Activated CD8-positive, alpha-beta memory T cell treated with anti-CD3 and anti-CD28 coated beads for 36 hours (primary cell): ENCODE measurements at regions not wholly inside any gene's neighbourhood (a gene's known extent, or its start where the extent isn't known, plus 50 kb on each side); places are given as distances from the start of the nearest gene placed in this dataset.

Experiments used
- CTCF ChIA-PET: fragments of 350-600 bp; sonication (Branson Sonifier 250); formaldehyde crosslinking; loops from one replicate; lab custom pipeline; 2021; ENCODE audit warnings: antibody characterized with exemption; lab: Charles Lee
- POLR2A ChIA-PET: fragments of 350-600 bp; sonication (Branson Sonifier 250); formaldehyde crosslinking; loops from one replicate; lab custom pipeline; 2021; ENCODE audit warnings: antibody characterized with exemption; lab: Charles Lee

DNA sequence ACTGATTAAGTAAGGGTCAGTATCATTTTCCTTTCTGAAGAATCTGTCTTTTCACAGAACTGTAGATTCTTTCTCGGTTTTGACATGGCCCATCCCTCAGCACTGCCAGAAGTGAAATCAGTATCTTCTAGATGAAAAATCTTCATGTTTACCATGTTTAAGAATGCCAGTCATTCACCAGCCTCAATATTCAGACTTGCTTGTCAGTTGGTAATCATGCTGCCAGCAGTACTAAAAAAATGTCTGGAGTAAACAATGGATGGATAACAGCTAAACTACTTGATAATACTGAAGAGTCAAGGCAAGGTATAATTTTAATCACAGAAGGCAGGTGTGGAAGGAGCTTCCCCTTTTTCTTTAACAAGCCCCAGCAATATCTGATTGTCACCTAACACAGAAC is 306.8 kb upstream of the DMAC1 start:
- CTCF ChIA-PET: no interaction called here
- POLR2A ChIA-PET: no interaction called here

GRCh38 chr9:8101607-8102006 is 302.0 kb upstream of the DMAC1 start:
- CTCF ChIA-PET: no interaction called here
- POLR2A ChIA-PET: no interaction called here

DNA sequence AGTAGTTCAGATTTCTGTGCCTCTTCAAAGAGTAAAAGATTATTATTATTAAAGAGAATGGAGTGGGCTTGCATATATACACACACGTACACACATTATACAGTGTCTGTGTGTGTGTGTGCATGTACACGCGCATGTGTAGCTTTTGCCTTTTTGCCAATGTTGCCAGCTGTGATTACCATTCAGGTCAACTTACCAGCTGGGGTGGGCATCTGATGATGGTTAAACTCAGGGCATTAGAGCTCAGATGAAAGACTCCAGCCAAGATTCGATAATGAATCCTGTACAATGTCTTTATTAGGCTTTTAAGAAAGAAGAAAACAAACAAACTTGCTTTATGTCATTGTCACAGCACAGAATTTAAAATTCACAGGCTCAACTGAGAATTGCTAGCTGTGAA is 296.5 kb upstream of the DMAC1 start:
- ChIA-PET POLR2A (no interaction called here), CTCF (no interaction called here)

DNA sequence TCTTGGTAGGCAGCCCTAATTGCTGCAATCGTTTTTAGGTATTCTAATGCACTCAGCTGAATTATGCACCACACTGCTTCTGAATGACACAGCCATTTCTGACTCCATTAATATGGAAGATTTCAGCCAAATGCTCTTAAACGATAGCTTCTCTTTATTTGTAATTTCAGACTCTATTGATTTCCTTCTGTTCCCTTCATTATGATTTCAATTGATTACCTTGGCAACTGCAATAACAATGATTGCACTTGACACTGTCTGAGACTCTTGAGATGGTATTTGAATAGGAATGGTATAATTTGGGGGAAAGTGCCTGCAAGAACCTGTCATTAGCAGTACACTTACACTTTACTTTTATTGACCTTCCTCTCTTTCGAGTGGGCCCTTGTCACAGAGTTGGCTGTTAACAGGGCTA is 296.1 kb upstream of the DMAC1 start:
- ChIA-PET CTCF (no interaction called here), POLR2A (no interaction called here)

GRCh38 chr9:8088477-8088876 is 288.9 kb upstream of the DMAC1 start:
- CTCF ChIA-PET: no interaction called here
- POLR2A ChIA-PET: no interaction called here

DNA sequence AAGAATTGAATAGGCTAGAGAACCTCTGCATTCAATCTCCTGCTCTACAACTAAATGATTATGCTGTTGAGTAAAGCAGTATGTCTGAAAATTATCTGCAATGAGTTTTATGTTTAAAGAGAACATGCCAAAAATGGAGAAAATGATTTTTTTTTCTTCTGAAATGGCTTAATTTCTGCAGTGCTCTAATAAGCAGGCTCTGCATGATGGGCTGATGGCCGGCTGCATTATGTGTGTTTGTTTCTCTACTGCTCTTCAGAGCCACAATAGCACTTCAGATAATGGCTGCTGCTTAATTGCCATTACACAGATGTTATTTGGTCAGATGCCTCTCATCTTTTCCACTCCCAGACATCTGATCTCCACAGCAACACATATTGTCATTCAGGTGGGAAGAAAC is 286.4 kb upstream of the DMAC1 start:
- CTCF ChIA-PET: no interaction called here
- POLR2A ChIA-PET: interaction anchor here (0.6 kb wide), 1 partner anchor 394 kb away, joined by 3 read pairs; no protein-coding TSS in a partner anchor

DNA sequence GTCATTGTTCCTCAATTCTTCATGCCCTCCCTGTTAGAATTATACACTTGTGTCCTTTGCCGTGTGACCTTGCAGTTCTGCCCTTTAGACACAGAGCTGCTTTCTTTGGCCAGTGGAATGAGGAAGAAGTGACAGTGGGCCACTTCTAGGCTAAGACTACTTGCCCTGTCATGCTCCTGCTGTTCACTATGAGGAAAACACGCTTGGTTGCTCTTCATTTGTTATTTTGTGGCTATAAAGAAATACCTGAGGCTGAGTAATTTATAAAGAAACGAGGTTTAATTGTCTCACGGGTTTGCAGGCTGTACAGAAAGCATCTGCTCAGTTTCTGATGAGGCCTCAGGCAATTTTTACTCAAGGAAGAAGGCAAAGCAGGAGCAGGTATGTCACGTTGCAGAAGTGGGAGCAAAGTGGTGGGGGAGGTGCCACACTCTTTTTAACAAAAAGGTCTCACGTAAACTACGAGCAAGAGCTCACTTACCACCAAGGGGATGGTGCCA is 279.1 kb upstream of the DMAC1 start:
- ChIA-PET CTCF (no interaction called here), POLR2A (no interaction called here)

DNA sequence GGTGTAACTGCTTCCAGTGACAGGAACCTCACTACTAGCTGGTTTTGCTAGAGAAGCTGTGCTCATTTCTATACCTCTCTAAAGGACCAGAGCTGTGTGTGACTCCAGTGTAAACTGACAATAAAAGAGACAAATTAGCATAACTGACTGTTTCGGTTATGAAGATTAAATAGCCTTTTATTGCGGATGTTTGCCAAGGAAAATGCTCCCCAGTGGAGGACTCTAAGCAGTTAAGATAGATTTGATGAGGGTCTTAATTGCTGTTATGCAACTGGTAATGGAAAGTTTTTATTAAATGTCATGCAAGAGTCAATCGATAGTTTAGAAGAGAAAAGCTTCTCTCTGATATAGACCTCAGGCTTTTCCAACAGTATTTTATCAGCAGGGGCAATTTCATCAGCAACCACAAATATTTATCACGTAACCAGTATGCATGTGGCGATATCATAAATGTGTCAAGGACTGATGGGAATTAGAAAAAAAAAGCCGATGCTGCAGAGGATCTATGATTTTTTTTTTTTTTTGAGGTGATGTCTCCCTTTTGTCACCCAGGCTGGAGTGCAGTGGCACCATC is 275.2 kb upstream of the DMAC1 start:
- POLR2A ChIA-PET: no interaction called here
- CTCF ChIA-PET: interaction anchor here (0.5 kb wide), 1 partner anchor 1216 kb away, joined by 3 read pairs; no protein-coding TSS in a partner anchor

GRCh38 chr9:8071445-8071798 is 271.8 kb upstream of the DMAC1 start:
- CTCF ChIA-PET: no interaction called here
- POLR2A ChIA-PET: no interaction called here

DNA sequence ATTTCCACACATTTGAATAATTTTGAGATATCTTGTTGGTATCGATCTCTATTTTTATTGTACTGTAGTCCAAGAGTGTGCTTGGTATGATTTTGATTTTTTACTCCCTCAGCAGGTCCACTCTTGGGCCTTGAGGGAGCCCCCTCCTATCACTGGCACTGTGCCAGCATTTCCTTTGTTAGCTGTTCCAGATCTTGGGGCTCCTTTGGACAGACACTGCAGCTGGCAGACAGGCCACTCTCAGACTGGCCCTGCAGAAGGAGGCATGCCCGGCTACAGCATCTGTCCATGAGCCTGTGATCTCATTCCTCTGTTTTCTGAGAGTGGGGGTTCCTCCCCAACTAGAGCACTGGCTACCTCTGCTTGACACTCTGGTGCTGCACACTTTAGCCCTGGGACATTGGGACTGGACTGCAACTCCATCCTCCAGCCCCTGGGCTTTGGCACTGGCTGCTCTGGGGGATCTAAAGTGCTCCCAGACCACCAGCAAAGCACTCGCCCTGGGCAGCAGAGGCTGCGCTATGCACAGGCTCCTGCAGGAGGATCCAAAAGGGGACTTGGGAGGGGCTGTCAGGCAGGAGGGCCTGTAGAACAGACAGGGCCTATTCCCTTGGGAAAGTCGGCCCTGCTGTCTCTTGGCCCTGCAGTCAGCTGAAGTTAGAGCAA is 271.3 kb upstream of the DMAC1 start:
- POLR2A ChIA-PET: no interaction called here

DNA sequence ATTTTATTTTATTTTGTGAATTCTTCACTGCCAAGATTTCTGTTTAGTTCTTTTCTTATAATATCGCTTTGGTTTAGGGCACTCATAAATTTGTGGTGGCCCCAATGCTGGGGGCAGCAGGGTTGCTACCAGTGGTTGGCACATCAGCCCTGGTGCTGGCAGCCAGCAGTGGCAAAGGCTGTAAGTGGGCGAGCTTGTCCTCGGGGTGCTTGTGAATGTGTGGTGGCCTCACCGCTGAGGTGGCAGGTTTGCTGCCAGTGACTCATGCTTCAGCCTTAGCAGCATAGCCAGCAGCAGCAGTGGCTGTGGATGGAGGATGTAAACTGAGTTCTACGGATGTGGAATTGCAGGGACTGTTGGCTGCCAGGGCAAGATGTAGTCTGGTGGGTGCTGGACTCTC is 262.9 kb upstream of the DMAC1 start:
- CTCF ChIA-PET: no interaction called here
- POLR2A ChIA-PET: no interaction called here

More for the DNA sequence above, 271.3 kb upstream of the DMAC1 start:
- CTCF ChIA-PET: no interaction called here

GRCh38 chr9:8053501-8053900 is 253.9 kb upstream of the DMAC1 start:
- ChIA-PET POLR2A (no interaction called here), CTCF (no interaction called here)

- POLR2A ChIA-PET: no interaction called here
- CTCF ChIA-PET: no interaction called here
Measured at GRCh38 chr9:8052991-8053390, 253.4 kb upstream of the DMAC1 start.

- ChIA-PET POLR2A (no interaction called here), CTCF (no interaction called here)
Measured at GRCh38 chr9:8037745-8038144, 238.2 kb upstream of the DMAC1 start.

DNA sequence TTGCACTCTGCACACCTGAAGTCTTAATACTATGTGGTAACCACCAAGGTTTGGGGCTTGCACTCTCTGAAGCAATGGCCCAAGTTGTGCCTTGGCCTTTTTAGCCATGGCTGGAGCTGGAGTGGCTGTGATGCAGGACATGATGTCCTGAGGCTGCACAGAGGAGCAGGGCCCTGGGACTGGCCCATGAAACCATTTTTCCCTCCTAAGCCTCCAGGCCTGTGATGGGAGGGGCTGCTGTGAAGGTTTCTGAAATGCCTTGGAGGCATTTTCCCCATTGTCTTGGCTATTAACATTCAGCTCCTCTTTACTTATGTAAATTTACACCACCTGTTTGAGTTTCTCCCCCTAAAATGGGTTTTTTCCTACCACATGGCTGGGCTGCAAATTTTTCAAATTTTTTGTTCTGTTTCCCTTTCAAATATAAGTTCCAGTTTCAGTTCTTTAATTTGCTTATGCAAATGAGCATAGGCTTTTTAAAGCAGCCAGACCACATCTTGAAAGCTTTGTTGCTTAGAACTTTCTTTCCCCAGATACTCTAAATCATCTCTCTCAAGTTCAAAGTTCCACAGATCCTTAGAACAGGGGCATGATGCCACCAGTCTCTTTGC is 237.4 kb upstream of the DMAC1 start:
- POLR2A ChIA-PET: no interaction called here
- CTCF ChIA-PET: no interaction called here

DNA sequence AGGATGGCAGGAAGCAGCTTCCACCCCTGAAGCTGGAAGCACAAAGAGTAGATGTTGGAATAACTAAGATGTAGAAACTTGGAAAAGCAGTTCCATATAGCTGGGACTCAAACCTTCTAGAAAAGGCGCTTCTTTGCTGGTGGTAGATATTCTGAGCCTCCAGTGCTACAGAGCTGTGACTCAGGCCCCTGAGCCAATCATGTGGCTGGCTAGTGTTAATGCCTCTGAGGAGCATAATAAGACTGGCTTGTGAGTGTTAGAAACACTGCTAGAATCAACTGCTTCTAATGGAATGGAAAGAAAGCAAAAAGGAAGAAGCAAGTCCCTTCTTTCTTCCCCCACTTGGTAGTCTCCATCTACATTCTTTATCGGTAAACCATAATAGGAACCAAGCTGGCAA is 234.2 kb upstream of the DMAC1 start:
- CTCF ChIA-PET: no interaction called here
- POLR2A ChIA-PET: no interaction called here

- CTCF ChIA-PET: no interaction called here
- POLR2A ChIA-PET: no interaction called here
Measured at GRCh38 chr9:8030095-8030494, 230.5 kb upstream of the DMAC1 start.

DNA sequence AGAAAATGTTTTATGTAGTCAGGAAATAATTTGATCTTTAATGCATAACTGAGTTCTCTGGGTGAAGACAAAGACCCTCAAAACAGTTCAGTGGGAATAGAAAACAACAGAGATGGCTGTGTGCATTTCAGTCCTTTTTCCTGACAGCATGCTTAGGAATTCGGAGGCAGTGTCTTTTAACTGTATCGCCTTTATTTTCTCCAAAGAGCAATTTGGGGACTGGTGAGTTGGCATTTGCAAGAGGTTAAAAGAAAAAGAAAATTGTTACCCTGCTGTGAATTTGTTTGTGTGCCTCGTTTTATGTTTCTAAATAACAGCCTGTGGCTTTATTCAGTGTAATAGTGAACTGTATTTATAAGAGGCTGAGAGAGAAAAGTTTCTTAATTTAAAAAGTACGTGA is 227.8 kb upstream of the DMAC1 start:
- ChIA-PET POLR2A (no interaction called here), CTCF (no interaction called here)

- CTCF ChIA-PET: interaction anchor here (0.6 kb wide), 1 partner anchor 1911 kb away, joined by 5 read pairs; no protein-coding TSS in a partner anchor
- POLR2A ChIA-PET: no interaction called here
Measured at GRCh38 chr9:8025551-8025950, 226.0 kb upstream of the DMAC1 start.

DNA sequence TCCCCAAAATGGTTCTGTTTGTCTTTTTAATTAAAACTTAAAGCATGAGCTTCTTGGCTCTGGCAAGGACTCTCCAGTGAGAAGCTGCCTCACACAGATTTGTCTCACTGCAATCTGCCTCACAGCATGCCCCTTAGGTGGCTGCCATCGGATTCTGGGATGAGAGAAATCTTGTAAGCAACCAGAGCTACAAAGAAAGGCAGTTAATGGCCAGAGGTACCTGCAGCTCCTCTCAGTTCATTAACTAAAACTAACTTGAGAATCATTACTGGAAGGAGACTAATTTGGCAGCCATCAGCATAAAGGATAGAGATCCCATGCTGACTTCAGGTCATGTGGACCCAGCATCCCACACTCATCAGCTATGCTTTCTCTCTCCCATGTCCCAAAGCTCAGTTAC is 220.6 kb upstream of the DMAC1 start:
- POLR2A ChIA-PET: no interaction called here
- CTCF ChIA-PET: no interaction called here

DNA sequence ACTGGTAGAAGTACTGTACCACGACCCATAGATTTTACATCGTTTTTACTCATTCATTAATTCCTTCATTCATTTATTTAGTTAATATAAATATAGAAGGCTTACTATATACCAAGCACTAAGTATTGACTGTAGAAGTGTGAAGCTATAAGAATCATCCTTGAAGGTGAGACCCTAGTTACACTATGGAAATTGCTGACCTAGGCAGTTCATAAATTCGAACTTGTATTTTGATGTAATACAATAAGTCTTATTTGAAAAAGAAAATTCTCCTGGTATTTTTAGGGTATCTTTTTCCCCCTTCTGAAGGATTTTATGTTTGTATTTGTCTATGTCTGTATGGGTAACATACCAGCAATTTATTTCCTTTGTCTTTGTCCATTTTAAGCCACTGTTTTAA is 220.1 kb upstream of the DMAC1 start:
- CTCF ChIA-PET: no interaction called here

More for the DNA sequence above, 220.1 kb upstream of the DMAC1 start:
- POLR2A ChIA-PET: no interaction called here
